GM23248 (cell line): ENCODE measurements at regions not wholly inside any gene's neighbourhood (a gene's known extent, or its start where the extent isn't known, plus 50 kb on each side); places are given as distances from the start of the nearest gene placed in this dataset.

Source experiments
- EZH2 ChIP-seq: fragments of 200-600 bp; sonication (generic); IDR thresholded peaks from 2 replicates; pipeline ENCODE4 v1.6.1; 2018; ENCODE audit warnings: antibody characterized with exemption, mild to moderate bottlenecking; ENCODE audit not compliant: insufficient read depth, poor library complexity, severe bottlenecking
- EZH2phosphoT487 ChIP-seq: fragments of 200-600 bp; sonication (generic); IDR thresholded peaks from 2 replicates; pipeline ENCODE4 v1.6.1; 2018; ENCODE audit warnings: antibody characterized with exemption, moderate library complexity, mild to moderate bottlenecking, low read depth; ENCODE audit not compliant: insufficient read depth

DNA sequence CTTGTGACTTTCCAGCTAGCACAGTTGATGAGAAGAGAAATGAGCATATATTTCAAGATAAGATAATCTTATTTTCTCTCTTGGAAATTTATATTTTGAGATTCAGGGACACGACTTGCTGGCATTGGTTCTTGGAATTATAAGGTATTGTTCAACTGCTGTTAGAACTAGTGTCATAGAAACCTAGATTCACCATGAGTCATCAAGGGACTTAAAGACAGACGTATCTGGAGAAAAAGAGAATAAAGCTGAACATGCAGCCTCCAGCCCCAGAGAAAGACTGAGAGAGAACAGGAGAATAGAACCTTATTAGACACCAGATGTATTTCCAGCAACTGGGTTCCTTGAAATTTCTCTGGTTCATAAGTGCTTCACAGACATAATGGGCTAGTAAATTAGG is 194.4 kb upstream of the PPFIA2 start:
- no peak for TF ChIP-seq EZH2
- TF ChIP-seq EZH2phosphoT487 = no peak
